Kasumi-1 (cell line): ENCODE measurements at regions not wholly inside any gene's neighbourhood (a gene's known extent, or its start where the extent isn't known, plus 50 kb on each side); places are given as distances from the start of the nearest gene placed in this dataset.

Source experiments
- DNase-seq, 2 experiments: peaks; one replicate each; lab custom pipeline; 2025; lab: John Stamatoyannopoulos, UW

GRCh38 chr13:111844222-111844671, 222.7 kb upstream of the SOX1 start:
- no peak for DNase-seq

- no peak for DNase-seq
These were observed 222.3 kb upstream of the SOX1 start for GRCh38 chr13:111844682-111845081.

GRCh38 chr13:111845621-111846351, 221.2 kb upstream of the SOX1 start:
- no peak for DNase-seq

GRCh38 chr13:111846391-111847159, 220.4 kb upstream of the SOX1 start:
- no peak for DNase-seq

- no peak for DNase-seq
These were observed 219.0 kb upstream of the SOX1 start for GRCh38 chr13:111847964-111848363.

- no peak for DNase-seq
These were observed 216.5 kb upstream of the SOX1 start for GRCh38 chr13:111850458-111850857.

GRCh38 chr13:111850976-111851375, 216.0 kb upstream of the SOX1 start:
- no peak for DNase-seq

- DNase-seq: no peak
These were observed 214.0 kb upstream of the SOX1 start for GRCh38 chr13:111852725-111853518.

- DNase-seq: no peak
These were observed 213.2 kb upstream of the SOX1 start for GRCh38 chr13:111853721-111854120.

- no peak for DNase-seq
These were observed 212.5 kb upstream of the SOX1 start for GRCh38 chr13:111854403-111854802.

GRCh38 chr13:111855191-111855590, 211.8 kb upstream of the SOX1 start:
- no peak for DNase-seq

GRCh38 chr13:111855786-111856185, 211.2 kb upstream of the SOX1 start:
- no peak for DNase-seq

GRCh38 chr13:111856571-111856970, 210.4 kb upstream of the SOX1 start:
- DNase-seq: no peak

GRCh38 chr13:111857336-111857735, 209.6 kb upstream of the SOX1 start:
- no peak for DNase-seq

GRCh38 chr13:111857846-111858560, 208.9 kb upstream of the SOX1 start:
- DNase-seq: no peak

- DNase-seq: no peak
These were observed 208.4 kb upstream of the SOX1 start for GRCh38 chr13:111858571-111858970.

- DNase-seq: no peak
These were observed 207.4 kb upstream of the SOX1 start for GRCh38 chr13:111859354-111860230.

- no peak for DNase-seq
These were observed 206.8 kb upstream of the SOX1 start for GRCh38 chr13:111860231-111860552.

GRCh38 chr13:111861319-111861718, 205.6 kb upstream of the SOX1 start:
- no peak for DNase-seq

GRCh38 chr13:111861766-111862366, 205.1 kb upstream of the SOX1 start:
- no peak for DNase-seq
